ENCODE measurements at regions not wholly inside any gene's neighbourhood (a gene's known extent, or its start where the extent isn't known, plus 50 kb on each side); places are given as distances from the start of the nearest gene placed in this dataset.
"Not testable (repeated sequence)": the region's sequence is repeated elsewhere in the genome, so short reads cannot be mapped to it uniquely, and the experiment has no call there.

GRCh38 chr10:57654856-57655255 lies 612.8 kb downstream of the IPMK start:
- no peak for DNase-seq (ENCODE audit: low spot score)
- intact Hi-C loops (cut with DNase I), result no loop called here

- intact Hi-C loops (cut with DNase I); DNase-seq (ENCODE audit: low spot score): not testable (repeated sequence)
Observed at GRCh38 chr10:57645108-57645507, 622.6 kb downstream of the IPMK start.

- no peak for DNase-seq (ENCODE audit: low spot score)
- intact Hi-C loops (cut with DNase I), result no loop called here
Observed at GRCh38 chr10:57638411-57638810, 629.3 kb downstream of the IPMK start.

GRCh38 chr10:57628592-57629284 lies 639.0 kb downstream of the IPMK start:
- no peak for DNase-seq (ENCODE audit: low spot score)
- intact Hi-C loops (cut with DNase I), result no loop called here

- intact Hi-C loops (cut with DNase I), result no loop called here
- no peak for DNase-seq (ENCODE audit: low spot score)
Observed at GRCh38 chr10:57627642-57628178, 640.0 kb downstream of the IPMK start.

- DNase-seq (ENCODE audit: low spot score), result no peak
- intact Hi-C loops (cut with DNase I), result no loop called here
Observed at GRCh38 chr10:57624856-57625592, 642.7 kb downstream of the IPMK start.

- no peak for DNase-seq (ENCODE audit: low spot score)
- intact Hi-C loops (cut with DNase I), result no loop called here
Observed at GRCh38 chr10:57624066-57624465, 643.6 kb downstream of the IPMK start.

- intact Hi-C loops (cut with DNase I), result no loop called here
- DNase-seq (ENCODE audit: low spot score), result no peak
Observed at GRCh38 chr10:57621466-57621865, 646.2 kb downstream of the IPMK start.

- no peak for DNase-seq (ENCODE audit: low spot score)
- intact Hi-C loops (cut with DNase I), result no loop called here
Observed at GRCh38 chr10:57605948-57606485, 661.7 kb downstream of the IPMK start.

- intact Hi-C loops (cut with DNase I), result no loop called here
- no peak for DNase-seq (ENCODE audit: low spot score)
Observed at GRCh38 chr10:57599440-57599839, 668.3 kb downstream of the IPMK start.

GRCh38 chr10:57593983-57594573 lies 673.6 kb downstream of the IPMK start:
- no peak for DNase-seq (ENCODE audit: low spot score)
- intact Hi-C loops (cut with DNase I), result no loop called here

GRCh38 chr10:57579926-57580325 lies 687.8 kb downstream of the IPMK start:
- intact Hi-C loops (cut with DNase I), result no loop called here
- DNase-seq (ENCODE audit: low spot score), result no peak

- intact Hi-C loops (cut with DNase I), result no loop called here
- DNase-seq (ENCODE audit: low spot score), result no peak
Observed at GRCh38 chr10:57562211-57562610, 705.5 kb downstream of the IPMK start.

- intact Hi-C loops (cut with DNase I); DNase-seq (ENCODE audit: low spot score): not testable (repeated sequence)
Observed at GRCh38 chr10:57551774-57552173, 715.9 kb downstream of the IPMK start.

- intact Hi-C loops (cut with DNase I), result no loop called here
- no peak for DNase-seq (ENCODE audit: low spot score)
Observed at GRCh38 chr10:57535306-57535705, 732.4 kb downstream of the IPMK start.

GRCh38 chr10:57513637-57514036 lies 754.1 kb downstream of the IPMK start:
- intact Hi-C loops (cut with DNase I), result no loop called here
- no peak for DNase-seq (ENCODE audit: low spot score)

- intact Hi-C loops (cut with DNase I), result no loop called here
- peak; percentile 70 for DNase-seq (ENCODE audit: low spot score)
Observed at GRCh38 chr10:57507788-57508187, 759.9 kb downstream of the IPMK start.

- DNase-seq (ENCODE audit: low spot score), result peak; percentile 72
- intact Hi-C loops (cut with DNase I), result no loop called here
Observed at GRCh38 chr10:57506414-57507094, 761.1 kb downstream of the IPMK start.

- DNase-seq (ENCODE audit: low spot score), result no peak
- intact Hi-C loops (cut with DNase I), result no loop called here
Observed at GRCh38 chr10:57494486-57494885, 773.2 kb downstream of the IPMK start.

- DNase-seq (ENCODE audit: low spot score), result no peak
- intact Hi-C loops (cut with DNase I), result no loop called here
Observed at GRCh38 chr10:57482259-57482658, 785.4 kb downstream of the IPMK start.
